ENCODE measurements at regions not wholly inside any gene's neighbourhood (a gene's known extent, or its start where the extent isn't known, plus 50 kb on each side); places are given as distances from the start of the nearest gene placed in this dataset.
A peak's percentile ranks its signal among the peaks of the same experiment; 100 is the strongest.
"Not testable (repeated sequence)": the region's sequence is repeated elsewhere in the genome, so short reads cannot be mapped to it uniquely, and the experiment has no call there.

GRCh38 chr2:173553593-173553992 is 198.9 kb downstream of the CDCA7 start:
- H3K27me3 ChIP-seq (ENCODE audit: low read depth, low read length): no peaks in the 10 kb centered on the region
- H3K36me3 ChIP-seq (ENCODE audit: control insufficient read depth in 1 of 2, insufficient read depth in 2 of 2, low read length in 2 of 2): no peaks in the 10 kb centered on the region
- no peak overlapping the region for H3K4me3 ChIP-seq (ENCODE audit: low read depth in 1 of 2, low read length in 2 of 2)
- H3K4me1 ChIP-seq (ENCODE audit: control insufficient read depth in 1 of 2, insufficient read depth in 2 of 2, low read length in 2 of 2): no peaks in the 10 kb centered on the region
- no peak overlapping the region for H3K27ac ChIP-seq (ENCODE audit: low read length)
- H3K9me3 ChIP-seq (ENCODE audit: control insufficient read depth in 1 of 2, low read length in 2 of 2): peaks cover 0 to 3% of the 10 kb centered on the region in 2 donors

- no peak overlapping the region for H3K4me3 ChIP-seq (ENCODE audit: low read depth in 1 of 2, low read length in 2 of 2)
- H3K27me3 ChIP-seq (ENCODE audit: low read depth, low read length): no peaks in the 10 kb centered on the region
- no peak overlapping the region for H3K27ac ChIP-seq (ENCODE audit: low read length)
- H3K4me1 ChIP-seq (ENCODE audit: control insufficient read depth in 1 of 2, insufficient read depth in 2 of 2, low read length in 2 of 2): no peaks in the 10 kb centered on the region
- peaks cover 0 to 3% of the 10 kb centered on the region in 2 donors for H3K9me3 ChIP-seq (ENCODE audit: control insufficient read depth in 1 of 2, low read length in 2 of 2)
- no peaks in the 10 kb centered on the region for H3K36me3 ChIP-seq (ENCODE audit: control insufficient read depth in 1 of 2, insufficient read depth in 2 of 2, low read length in 2 of 2)
These were observed 201.2 kb downstream of the CDCA7 start for GRCh38 chr2:173555833-173556232.

GRCh38 chr2:173556816-173557215 is 202.1 kb downstream of the CDCA7 start:
- H3K9me3 ChIP-seq (ENCODE audit: control insufficient read depth in 1 of 2, low read length in 2 of 2): peaks cover 0 to under 1% of the 10 kb centered on the region in 2 donors
- no peaks in the 10 kb centered on the region for H3K36me3 ChIP-seq (ENCODE audit: control insufficient read depth in 1 of 2, insufficient read depth in 2 of 2, low read length in 2 of 2)
- H3K27me3 ChIP-seq (ENCODE audit: low read depth, low read length): no peaks in the 10 kb centered on the region
- H3K4me1 ChIP-seq (ENCODE audit: control insufficient read depth in 1 of 2, insufficient read depth in 2 of 2, low read length in 2 of 2): no peaks in the 10 kb centered on the region
- H3K4me3 ChIP-seq (ENCODE audit: low read depth in 1 of 2, low read length in 2 of 2): no peak overlapping the region
- H3K27ac ChIP-seq (ENCODE audit: low read length): no peak overlapping the region

GRCh38 chr2:173557497-173557896 is 202.8 kb downstream of the CDCA7 start:
- Histone ChIP-seq H3K27ac (ENCODE audit: low read length) (no peak overlapping the region), H3K27me3 (ENCODE audit: low read depth, low read length) (no peaks in the 10 kb centered on the region), H3K36me3 (ENCODE audit: control insufficient read depth in 1 of 2, insufficient read depth in 2 of 2, low read length in 2 of 2) (no peaks in the 10 kb centered on the region), H3K4me1 (ENCODE audit: control insufficient read depth in 1 of 2, insufficient read depth in 2 of 2, low read length in 2 of 2) (no peaks in the 10 kb centered on the region), H3K9me3 (ENCODE audit: control insufficient read depth in 1 of 2, low read length in 2 of 2) (no peaks in the 10 kb centered on the region), H3K4me3 (ENCODE audit: low read depth in 1 of 2, low read length in 2 of 2) (no peak overlapping the region)

GRCh38 chr2:173567493-173567892 is 212.8 kb downstream of the CDCA7 start:
- Histone ChIP-seq H3K27me3 (ENCODE audit: low read depth, low read length) (no peaks in the 10 kb centered on the region), H3K36me3 (ENCODE audit: control insufficient read depth in 1 of 2, insufficient read depth in 2 of 2, low read length in 2 of 2) (no peaks in the 10 kb centered on the region), H3K27ac (ENCODE audit: low read length) (no peak overlapping the region), H3K4me1 (ENCODE audit: control insufficient read depth in 1 of 2, insufficient read depth in 2 of 2, low read length in 2 of 2) (no peaks in the 10 kb centered on the region), H3K9me3 (ENCODE audit: control insufficient read depth in 1 of 2, low read length in 2 of 2) (no peaks in the 10 kb centered on the region), H3K4me3 (ENCODE audit: low read depth in 1 of 2, low read length in 2 of 2) (no peak overlapping the region)

GRCh38 chr2:173568054-173568453 is 213.4 kb downstream of the CDCA7 start:
- Histone ChIP-seq H3K4me3 (ENCODE audit: low read depth in 1 of 2, low read length in 2 of 2) (no peak overlapping the region), H3K36me3 (ENCODE audit: control insufficient read depth in 1 of 2, insufficient read depth in 2 of 2, low read length in 2 of 2) (no peaks in the 10 kb centered on the region), H3K27ac (ENCODE audit: low read length) (no peak overlapping the region), H3K27me3 (ENCODE audit: low read depth, low read length) (no peaks in the 10 kb centered on the region), H3K9me3 (ENCODE audit: control insufficient read depth in 1 of 2, low read length in 2 of 2) (no peaks in the 10 kb centered on the region), H3K4me1 (ENCODE audit: control insufficient read depth in 1 of 2, insufficient read depth in 2 of 2, low read length in 2 of 2) (no peaks in the 10 kb centered on the region)

- Histone ChIP-seq H3K27me3 (ENCODE audit: low read depth, low read length) (no peaks in the 10 kb centered on the region), H3K4me3 (ENCODE audit: low read depth in 1 of 2, low read length in 2 of 2) (peak overlapping the region in 1 of 2 donors; percentile 3), H3K4me1 (ENCODE audit: control insufficient read depth in 1 of 2, insufficient read depth in 2 of 2, low read length in 2 of 2) (no peaks in the 10 kb centered on the region), H3K9me3 (ENCODE audit: control insufficient read depth in 1 of 2, low read length in 2 of 2) (no peaks in the 10 kb centered on the region), H3K36me3 (ENCODE audit: control insufficient read depth in 1 of 2, insufficient read depth in 2 of 2, low read length in 2 of 2) (no peaks in the 10 kb centered on the region), H3K27ac (ENCODE audit: low read length) (no peak overlapping the region)
These were observed 216.5 kb downstream of the CDCA7 start for GRCh38 chr2:173571021-173571821.

GRCh38 chr2:173571887-173572680 is 217.4 kb downstream of the CDCA7 start:
- Histone ChIP-seq H3K4me3 (ENCODE audit: low read depth in 1 of 2, low read length in 2 of 2) (peak overlapping the region in 1 of 2 donors; percentile 3), H3K36me3 (ENCODE audit: control insufficient read depth in 1 of 2, insufficient read depth in 2 of 2, low read length in 2 of 2) (no peaks in the 10 kb centered on the region), H3K4me1 (ENCODE audit: control insufficient read depth in 1 of 2, insufficient read depth in 2 of 2, low read length in 2 of 2) (no peaks in the 10 kb centered on the region), H3K9me3 (ENCODE audit: control insufficient read depth in 1 of 2, low read length in 2 of 2) (no peaks in the 10 kb centered on the region), H3K27me3 (ENCODE audit: low read depth, low read length) (no peaks in the 10 kb centered on the region), H3K27ac (ENCODE audit: low read length) (no peak overlapping the region)

- no peak overlapping the region for H3K27ac ChIP-seq (ENCODE audit: low read length)
- no peaks in the 10 kb centered on the region for H3K27me3 ChIP-seq (ENCODE audit: low read depth, low read length)
- no peaks in the 10 kb centered on the region for H3K36me3 ChIP-seq (ENCODE audit: control insufficient read depth in 1 of 2, insufficient read depth in 2 of 2, low read length in 2 of 2)
- no peaks in the 10 kb centered on the region for H3K4me1 ChIP-seq (ENCODE audit: control insufficient read depth in 1 of 2, insufficient read depth in 2 of 2, low read length in 2 of 2)
- no peak overlapping the region for H3K4me3 ChIP-seq (ENCODE audit: low read depth in 1 of 2, low read length in 2 of 2)
- H3K9me3 ChIP-seq (ENCODE audit: control insufficient read depth in 1 of 2, low read length in 2 of 2): no peaks in the 10 kb centered on the region
These were observed 218.2 kb downstream of the CDCA7 start for GRCh38 chr2:173572848-173573247.

GRCh38 chr2:173573782-173574181 is 219.1 kb downstream of the CDCA7 start:
- not testable (repeated sequence) for H3K4me1 ChIP-seq (ENCODE audit: control insufficient read depth in 1 of 2, insufficient read depth in 2 of 2, low read length in 2 of 2); H3K9me3 ChIP-seq (ENCODE audit: control insufficient read depth in 1 of 2, low read length in 2 of 2); H3K4me3 ChIP-seq (ENCODE audit: low read depth in 1 of 2, low read length in 2 of 2); H3K27ac ChIP-seq (ENCODE audit: low read length); H3K27me3 ChIP-seq (ENCODE audit: low read depth, low read length); H3K36me3 ChIP-seq (ENCODE audit: control insufficient read depth in 1 of 2, insufficient read depth in 2 of 2, low read length in 2 of 2)

GRCh38 chr2:173574324-173575112 is 219.8 kb downstream of the CDCA7 start:
- H3K9me3 ChIP-seq (ENCODE audit: control insufficient read depth in 1 of 2, low read length in 2 of 2): no peaks in the 10 kb centered on the region
- no peaks in the 10 kb centered on the region for H3K4me1 ChIP-seq (ENCODE audit: control insufficient read depth in 1 of 2, insufficient read depth in 2 of 2, low read length in 2 of 2)
- H3K27me3 ChIP-seq (ENCODE audit: low read depth, low read length): no peaks in the 10 kb centered on the region
- H3K4me3 ChIP-seq (ENCODE audit: low read depth in 1 of 2, low read length in 2 of 2): no peak overlapping the region
- no peak overlapping the region for H3K27ac ChIP-seq (ENCODE audit: low read length)
- H3K36me3 ChIP-seq (ENCODE audit: control insufficient read depth in 1 of 2, insufficient read depth in 2 of 2, low read length in 2 of 2): no peaks in the 10 kb centered on the region

Measured in muscle layer of duodenum (tissue), 2 donors.